Coronary artery (tissue), 2 donors: ENCODE measurements at regions not wholly inside any gene's neighbourhood (a gene's known extent, or its start where the extent isn't known, plus 50 kb on each side); places are given as distances from the start of the nearest gene placed in this dataset.

Experiments
- DNase-seq: peaks from one replicate; pipeline ENCODE4 v3.0.0-alpha.2; 2017; ENCODE audit warnings: low spot score
- H3K27ac ChIP-seq, 2 donors: fragments of 200-600 bp; sonication (generic); one replicate each; pipeline ENCODE4 v1.5.1; 2016 to 2019
- H3K4me3 ChIP-seq: fragments of 200-600 bp; sonication (generic); 2 replicates; pipeline ENCODE4 v1.5.1; 2016; ENCODE audit warnings: mild to moderate bottlenecking, moderate library complexity
- CTCF ChIP-seq: fragments of 200-600 bp; sonication (generic); IDR thresholded peaks from one replicate; pipeline ENCODE4 v1.5.1; 2019; ENCODE audit warnings: antibody characterized with exemption

GRCh38 chr16:22633799-22634198 lies 123.1 kb downstream of the NPIPB5 start:
- no peak for DNase-seq
- no peak overlapping the region for H3K4me3 ChIP-seq
- no peak for TF ChIP-seq CTCF
- H3K27ac ChIP-seq: no peak overlapping the region

- no peak for DNase-seq
- no peak for TF ChIP-seq CTCF
- Histone ChIP-seq H3K4me3 (no peak overlapping the region), H3K27ac (no peak overlapping the region)
Measured at GRCh38 chr16:22634954-22635353, 124.3 kb downstream of the NPIPB5 start.

GRCh38 chr16:22635357-22635761 lies 124.7 kb downstream of the NPIPB5 start:
- H3K4me3 ChIP-seq: no peak overlapping the region
- DNase-seq: no peak
- no peak for TF ChIP-seq CTCF

GRCh38 chr16:22635801-22636200 lies 125.1 kb downstream of the NPIPB5 start:
- no peak for TF ChIP-seq CTCF

More at GRCh38 chr16:22635357-22635761, 124.7 kb downstream of the NPIPB5 start:
- no peak overlapping the region for H3K27ac ChIP-seq

GRCh38 chr16:22638393-22639206 lies 127.9 kb downstream of the NPIPB5 start:
- no peak for DNase-seq
- no peak for TF ChIP-seq CTCF
- Histone ChIP-seq H3K27ac (no peak overlapping the region), H3K4me3 (no peak overlapping the region)

More at GRCh38 chr16:22635801-22636200, 125.1 kb downstream of the NPIPB5 start:
- Histone ChIP-seq H3K4me3 (no peak overlapping the region), H3K27ac (no peak overlapping the region)
- DNase-seq: no peak

GRCh38 chr16:22641131-22641628 lies 130.5 kb downstream of the NPIPB5 start:
- DNase-seq: peak; percentile 19
- Histone ChIP-seq H3K27ac (no peak overlapping the region), H3K4me3 (no peak overlapping the region)
- no peak for TF ChIP-seq CTCF
